ENCODE measurements at regions not wholly inside any gene's neighbourhood (a gene's known extent, or its start where the extent isn't known, plus 50 kb on each side); places are given as distances from the start of the nearest gene placed in this dataset.

GRCh38 chr1:5402618-5403017 lies 589.6 kb downstream of the NPHP4 start:
- Mint-ChIP-seq H3K4me1 (no peaks in the 10 kb centered on the region), H3K27ac (no peak overlapping the region), H3K36me3 (no peaks in the 10 kb centered on the region), H3K9me3 (peaks cover 0 to 11% (median 3%) of the 10 kb centered on the region in 7 donors), H3K27me3 (ENCODE audit: low read depth in 3 of 3) (peaks cover 1 to 3% (median 2%) of the 10 kb centered on the region in 3 donors), H3K4me3 (no peak overlapping the region)
- no peak for TF ChIP-seq CTCF (IDR thresholded peaks at IDR 0.05)
- no peak overlapping the region for H2AFZ ChIP-seq (ENCODE audit: insufficient read depth, low read depth, low read length, poor library complexity, severe bottlenecking)
- WGBS (ENCODE audit: insufficient coverage) = 85% methylated on average over 9 of the region's 10 CpGs
- intact Hi-C loops (cut with micrococcal nuclease) = no loop called here
- no peak overlapping the region for H3K4me3 ChIP-seq (replicated peaks in 1 of 3; ENCODE audit: low read depth in 2 of 3, low read length in 3 of 3)
- DNase-seq = no peak
- H3K9ac ChIP-seq (ENCODE audit: insufficient read depth, low read length, poor library complexity, severe bottlenecking) = no peak overlapping the region
- no peaks in the 10 kb centered on the region for H3K36me3 ChIP-seq (replicated peaks in 1 of 2; ENCODE audit: control insufficient read depth in 1 of 2, insufficient read depth in 2 of 2, low read length in 2 of 2)
- no peaks in the 10 kb centered on the region for H3K4me1 ChIP-seq (ENCODE audit: control insufficient read depth in 1 of 2, insufficient read depth in 2 of 2, low read length in 2 of 2)
- H3K79me2 ChIP-seq (ENCODE audit: insufficient read depth, low read length) = no peaks in the 10 kb centered on the region
- no peaks in the 10 kb centered on the region for H4K20me1 ChIP-seq (ENCODE audit: insufficient read depth, low read length)
- no peaks in the 10 kb centered on the region for H3K27me3 ChIP-seq (ENCODE audit: control insufficient read depth in 2 of 2, insufficient read depth in 2 of 2, low read length in 2 of 2)
- H3K27ac ChIP-seq (ENCODE audit: low read depth in 1 of 2, low read length in 2 of 2) = no peak overlapping the region
- no peak overlapping the region for H3K4me2 ChIP-seq (replicated peaks; ENCODE audit: extremely low read depth, low read length, poor library complexity, severe bottlenecking)
- no peaks in the 10 kb centered on the region for H3K9me3 ChIP-seq (replicated peaks in 1 of 2; ENCODE audit: control insufficient read depth in 1 of 2, insufficient read depth in 1 of 2, low read length in 2 of 2)

- no peaks in the 10 kb centered on the region for H3K36me3 Mint-ChIP-seq
- H3K4me2 ChIP-seq (replicated peaks; ENCODE audit: extremely low read depth, low read length, poor library complexity, severe bottlenecking) = no peak overlapping the region
- peaks cover 1 to 2% (median 2%) of the 10 kb centered on the region in 3 donors for H3K27me3 Mint-ChIP-seq (ENCODE audit: low read depth in 3 of 3)
- DNase-seq = no peak
- H3K27ac Mint-ChIP-seq = no peak overlapping the region
- peaks cover 1 to 24% (median 3%) of the 10 kb centered on the region in 7 donors for H3K9me3 Mint-ChIP-seq
- TF ChIP-seq CTCF (IDR thresholded peaks at IDR 0.05) = no peak
- no peak overlapping the region for H3K4me3 ChIP-seq (replicated peaks in 1 of 3; ENCODE audit: low read depth in 2 of 3, low read length in 3 of 3)
- H4K20me1 ChIP-seq (ENCODE audit: insufficient read depth, low read length) = no peaks in the 10 kb centered on the region
- no peaks in the 10 kb centered on the region for H3K9me3 ChIP-seq (replicated peaks in 1 of 2; ENCODE audit: control insufficient read depth in 1 of 2, insufficient read depth in 1 of 2, low read length in 2 of 2)
- H3K4me1 ChIP-seq (ENCODE audit: control insufficient read depth in 1 of 2, insufficient read depth in 2 of 2, low read length in 2 of 2) = no peaks in the 10 kb centered on the region
- no peak overlapping the region for H3K27ac ChIP-seq (ENCODE audit: low read depth in 1 of 2, low read length in 2 of 2)
- no peaks in the 10 kb centered on the region for H3K27me3 ChIP-seq (ENCODE audit: control insufficient read depth in 2 of 2, insufficient read depth in 2 of 2, low read length in 2 of 2)
- no CpG with 5 or more reads among the region's 1 CpG for WGBS (ENCODE audit: insufficient coverage)
- no peak overlapping the region for H3K9ac ChIP-seq (ENCODE audit: insufficient read depth, low read length, poor library complexity, severe bottlenecking)
- intact Hi-C loops (cut with micrococcal nuclease) = no loop called here
- H3K4me1 Mint-ChIP-seq = no peaks in the 10 kb centered on the region
- H3K79me2 ChIP-seq (ENCODE audit: insufficient read depth, low read length) = no peaks in the 10 kb centered on the region
- H2AFZ ChIP-seq (ENCODE audit: insufficient read depth, low read depth, low read length, poor library complexity, severe bottlenecking) = no peak overlapping the region
- no peaks in the 10 kb centered on the region for H3K36me3 ChIP-seq (replicated peaks in 1 of 2; ENCODE audit: control insufficient read depth in 1 of 2, insufficient read depth in 2 of 2, low read length in 2 of 2)
- no peak overlapping the region for H3K4me3 Mint-ChIP-seq
Measured at GRCh38 chr1:5399771-5400170, 592.5 kb downstream of the NPHP4 start.
